ENCODE measurements at regions not wholly inside any gene's neighbourhood (a gene's known extent, or its start where the extent isn't known, plus 50 kb on each side); places are given as distances from the start of the nearest gene placed in this dataset.

- H3K27ac ChIP-seq (ENCODE audit: low read depth, low read length): no peak overlapping the region
Measured at GRCh38 chr5:20605732-20606525, 617.9 kb upstream of the CDH18 start.

DNA sequence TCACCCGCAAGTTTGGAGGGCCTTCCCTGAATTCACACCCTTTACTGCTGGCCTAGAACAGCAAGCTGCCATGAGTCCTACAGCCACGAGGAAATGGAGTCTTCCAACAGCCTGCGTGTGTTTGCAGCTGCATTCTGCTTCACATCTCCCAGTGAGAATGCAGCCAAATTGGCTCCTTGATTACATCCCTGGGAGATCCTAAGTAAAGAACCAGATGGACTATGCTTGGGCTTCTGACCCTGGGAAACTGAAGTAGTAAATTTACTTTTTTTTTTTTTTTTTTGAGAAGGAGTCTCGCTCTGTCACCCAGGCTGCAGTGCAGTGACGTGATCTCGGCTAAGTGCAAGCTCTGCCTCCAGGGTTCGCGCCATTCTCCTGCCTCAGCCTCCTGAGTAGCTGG is 617.0 kb upstream of the CDH18 start:
- no peaks in the 10 kb centered on the region for H3K9me3 ChIP-seq (ENCODE audit: insufficient read depth, low read depth, low read length)
- peaks cover 16% of the 10 kb centered on the region for H3K4me1 ChIP-seq (ENCODE audit: insufficient read depth, low read length)
- no peaks in the 10 kb centered on the region for H3K36me3 ChIP-seq (ENCODE audit: insufficient read depth, low read length)
- H3K4me3 ChIP-seq (ENCODE audit: low read length): no peak overlapping the region
- H3K9ac ChIP-seq (ENCODE audit: low read depth, low read length): no peak overlapping the region
- H3K27me3 ChIP-seq (ENCODE audit: insufficient read depth, low read length): no peaks in the 10 kb centered on the region
- H3K27ac ChIP-seq (ENCODE audit: low read depth, low read length): no peak overlapping the region
- WGBS: 93% methylated on average over 8 of the region's 8 CpGs

More at GRCh38 chr5:20605732-20606525, 617.9 kb upstream of the CDH18 start:
- Histone ChIP-seq H3K4me1 (ENCODE audit: insufficient read depth, low read length) (peaks cover 16% of the 10 kb centered on the region), H3K4me3 (ENCODE audit: low read length) (no peak overlapping the region), H3K9me3 (ENCODE audit: insufficient read depth, low read depth, low read length) (no peaks in the 10 kb centered on the region), H3K36me3 (ENCODE audit: insufficient read depth, low read length) (no peaks in the 10 kb centered on the region), H3K9ac (ENCODE audit: low read depth, low read length) (no peak overlapping the region), H3K27me3 (ENCODE audit: insufficient read depth, low read length) (no peaks in the 10 kb centered on the region)
- 88% methylated on average over 3 of the region's 3 CpGs for WGBS

DNA sequence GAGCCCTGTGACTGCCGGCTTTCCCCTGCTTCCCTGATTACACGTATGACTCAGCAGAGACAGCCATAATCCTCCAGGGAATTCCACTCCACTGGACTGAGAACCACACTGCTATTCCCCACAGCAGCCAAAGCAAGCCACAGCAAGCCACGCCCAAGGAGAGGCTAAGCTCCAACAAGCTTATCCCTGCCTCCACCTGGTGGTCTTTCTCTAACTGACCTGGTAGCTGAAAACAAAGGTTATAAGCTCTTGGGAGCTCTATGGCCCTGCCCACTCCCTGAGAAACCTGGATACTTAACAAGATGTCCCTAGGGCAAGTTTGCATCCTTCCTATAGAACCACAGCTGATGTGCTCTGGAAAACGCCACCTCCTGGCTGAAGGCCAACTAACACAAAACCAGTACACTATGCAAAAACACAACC is 613.7 kb upstream of the CDH18 start:
- Histone ChIP-seq H3K9me3 (ENCODE audit: insufficient read depth, low read depth, low read length) (no peaks in the 10 kb centered on the region), H3K4me3 (ENCODE audit: low read length) (no peak overlapping the region), H3K27me3 (ENCODE audit: insufficient read depth, low read length) (no peaks in the 10 kb centered on the region), H3K27ac (ENCODE audit: low read depth, low read length) (no peak overlapping the region), H3K36me3 (ENCODE audit: insufficient read depth, low read length) (no peaks in the 10 kb centered on the region), H3K9ac (ENCODE audit: low read depth, low read length) (no peak overlapping the region), H3K4me1 (ENCODE audit: insufficient read depth, low read length) (no peaks in the 10 kb centered on the region)
- 86% methylated on average over 4 of the region's 4 CpGs for WGBS

DNA sequence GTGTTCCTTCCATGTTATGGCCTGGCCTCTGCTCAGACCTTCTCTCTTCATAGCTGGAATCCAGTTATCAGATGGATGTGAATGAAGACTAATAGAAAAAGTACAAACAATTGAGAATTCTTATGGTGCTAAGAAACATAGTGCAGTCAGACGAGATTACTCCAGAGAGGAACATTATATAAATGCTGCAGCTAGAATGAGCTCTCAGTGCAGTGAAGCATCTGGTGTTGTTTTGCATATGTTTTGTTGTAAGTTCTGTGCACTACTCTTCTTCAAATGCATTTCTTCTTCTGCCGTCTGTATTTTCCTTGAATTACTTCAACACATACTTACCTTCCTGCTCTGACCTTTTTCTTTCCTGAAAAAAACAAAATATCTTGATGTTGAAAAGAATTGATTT is 602.4 kb upstream of the CDH18 start:
- Histone ChIP-seq H3K9me3 (ENCODE audit: insufficient read depth, low read depth, low read length) (no peaks in the 10 kb centered on the region), H3K27me3 (ENCODE audit: insufficient read depth, low read length) (no peaks in the 10 kb centered on the region), H3K36me3 (ENCODE audit: insufficient read depth, low read length) (no peaks in the 10 kb centered on the region), H3K4me3 (ENCODE audit: low read length) (no peak overlapping the region), H3K9ac (ENCODE audit: low read depth, low read length) (no peak overlapping the region), H3K4me1 (ENCODE audit: insufficient read depth, low read length) (no peaks in the 10 kb centered on the region), H3K27ac (ENCODE audit: low read depth, low read length) (no peak overlapping the region)
- 97% methylated on average over 1 of the region's 2 CpGs for WGBS

- Histone ChIP-seq H3K9ac (ENCODE audit: low read depth, low read length) (no peak overlapping the region), H3K27ac (ENCODE audit: low read depth, low read length) (no peak overlapping the region), H3K4me1 (ENCODE audit: insufficient read depth, low read length) (peaks cover 7% of the 10 kb centered on the region), H3K27me3 (ENCODE audit: insufficient read depth, low read length) (no peaks in the 10 kb centered on the region), H3K9me3 (ENCODE audit: insufficient read depth, low read depth, low read length) (no peaks in the 10 kb centered on the region), H3K4me3 (ENCODE audit: low read length) (peak overlapping the region; percentile 24; the same call in 1 of the 2 replicates), H3K36me3 (ENCODE audit: insufficient read depth, low read length) (no peaks in the 10 kb centered on the region)
- WGBS: 69% methylated on average over 5 of the region's 5 CpGs
Measured at GRCh38 chr5:20575571-20575970, 587.6 kb upstream of the CDH18 start.

- no peak overlapping the region for H3K9ac ChIP-seq (ENCODE audit: low read depth, low read length)
- peak overlapping the region; percentile 24; the same call in 1 of the 2 replicates for H3K4me3 ChIP-seq (ENCODE audit: low read length)
- 95% methylated on average over 4 of the region's 4 CpGs for WGBS
- H3K27ac ChIP-seq (ENCODE audit: low read depth, low read length): no peak overlapping the region
- H3K9me3 ChIP-seq (ENCODE audit: insufficient read depth, low read depth, low read length): no peaks in the 10 kb centered on the region
- H3K4me1 ChIP-seq (ENCODE audit: insufficient read depth, low read length): peaks cover 7% of the 10 kb centered on the region
- H3K36me3 ChIP-seq (ENCODE audit: insufficient read depth, low read length): no peaks in the 10 kb centered on the region
- H3K27me3 ChIP-seq (ENCODE audit: insufficient read depth, low read length): no peaks in the 10 kb centered on the region
Measured at GRCh38 chr5:20574576-20574975, 586.6 kb upstream of the CDH18 start.

DNA sequence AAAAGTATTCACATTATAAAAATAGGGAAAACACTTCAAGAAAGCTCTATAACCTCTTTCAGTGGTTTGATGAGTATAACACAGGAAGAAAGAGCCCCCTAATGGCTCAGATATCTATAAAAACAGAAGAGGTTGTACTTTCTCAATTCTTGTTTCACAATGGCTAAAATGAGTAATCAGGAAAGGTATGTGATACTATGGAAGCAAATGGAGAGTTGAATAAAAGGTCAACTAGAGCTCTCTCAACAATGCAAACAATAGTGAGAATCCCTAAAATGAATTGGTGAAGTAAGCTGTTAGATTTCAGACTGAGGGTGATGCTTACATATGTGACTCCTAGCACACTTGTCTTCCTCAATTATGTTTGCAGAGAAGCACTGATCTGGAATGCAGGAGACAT is 584.6 kb upstream of the CDH18 start:
- Histone ChIP-seq H3K4me3 (ENCODE audit: low read length) (peak overlapping the region; percentile 1; the same call in 1 of the 2 replicates), H3K27me3 (ENCODE audit: insufficient read depth, low read length) (no peaks in the 10 kb centered on the region), H3K36me3 (ENCODE audit: insufficient read depth, low read length) (no peaks in the 10 kb centered on the region), H3K4me1 (ENCODE audit: insufficient read depth, low read length) (peaks cover 7% of the 10 kb centered on the region), H3K9me3 (ENCODE audit: insufficient read depth, low read depth, low read length) (no peaks in the 10 kb centered on the region), H3K9ac (ENCODE audit: low read depth, low read length) (no peak overlapping the region), H3K27ac (ENCODE audit: low read depth, low read length) (no peak overlapping the region)

DNA sequence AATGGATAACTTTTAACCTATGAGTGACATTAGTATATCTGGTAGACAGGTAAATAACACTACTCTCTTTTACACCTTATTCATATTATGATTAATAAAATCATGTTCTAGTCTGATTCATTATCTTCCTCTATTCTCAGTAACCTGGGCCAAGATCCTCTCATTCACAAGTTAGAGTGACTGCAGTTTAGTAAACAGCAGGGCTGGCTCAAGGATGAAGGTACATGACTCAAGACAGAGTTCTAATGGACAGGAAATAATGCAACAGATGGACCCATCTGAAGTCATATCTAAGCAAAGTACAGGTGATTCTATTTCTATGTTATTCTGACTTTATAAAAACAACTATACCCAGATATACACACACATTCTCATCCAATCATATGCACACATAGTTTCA is 582.5 kb upstream of the CDH18 start:
- H3K27ac ChIP-seq (ENCODE audit: low read depth, low read length): no peak overlapping the region
- peaks cover 7% of the 10 kb centered on the region; the same call in 1 of the 2 replicates for H3K4me1 ChIP-seq (ENCODE audit: insufficient read depth, low read length)
- no peak overlapping the region for H3K4me3 ChIP-seq (ENCODE audit: low read length)
- no peaks in the 10 kb centered on the region for H3K36me3 ChIP-seq (ENCODE audit: insufficient read depth, low read length)
- H3K9ac ChIP-seq (ENCODE audit: low read depth, low read length): no peak overlapping the region
- H3K27me3 ChIP-seq (ENCODE audit: insufficient read depth, low read length): no peaks in the 10 kb centered on the region
- no peaks in the 10 kb centered on the region for H3K9me3 ChIP-seq (ENCODE audit: insufficient read depth, low read depth, low read length)

- H3K27ac ChIP-seq (ENCODE audit: low read depth, low read length): no peak overlapping the region
- no CpG with 5 or more reads among the region's 4 CpGs for WGBS
- no peak overlapping the region for H3K9ac ChIP-seq (ENCODE audit: low read depth, low read length)
- no peaks in the 10 kb centered on the region for H3K27me3 ChIP-seq (ENCODE audit: insufficient read depth, low read length)
- no peaks in the 10 kb centered on the region for H3K4me1 ChIP-seq (ENCODE audit: insufficient read depth, low read length)
- H3K36me3 ChIP-seq (ENCODE audit: insufficient read depth, low read length): no peaks in the 10 kb centered on the region
- no peak overlapping the region for H3K4me3 ChIP-seq (ENCODE audit: low read length)
- no peaks in the 10 kb centered on the region for H3K9me3 ChIP-seq (ENCODE audit: insufficient read depth, low read depth, low read length)
Measured at GRCh38 chr5:20562544-20562943, 574.5 kb upstream of the CDH18 start.

GRCh38 chr5:20559845-20560244 is 571.8 kb upstream of the CDH18 start:
- H3K27ac ChIP-seq (ENCODE audit: low read depth, low read length): no peak overlapping the region
- peaks cover 7% of the 10 kb centered on the region; the same call in 1 of the 2 replicates for H3K4me1 ChIP-seq (ENCODE audit: insufficient read depth, low read length)
- no peaks in the 10 kb centered on the region for H3K36me3 ChIP-seq (ENCODE audit: insufficient read depth, low read length)
- no peaks in the 10 kb centered on the region for H3K9me3 ChIP-seq (ENCODE audit: insufficient read depth, low read depth, low read length)
- 70% methylated on average over 3 of the region's 3 CpGs for WGBS
- H3K4me3 ChIP-seq (ENCODE audit: low read length): no peak overlapping the region
- no peak overlapping the region for H3K9ac ChIP-seq (ENCODE audit: low read depth, low read length)
- H3K27me3 ChIP-seq (ENCODE audit: insufficient read depth, low read length): no peaks in the 10 kb centered on the region

- Histone ChIP-seq H3K4me3 (ENCODE audit: low read length) (no peak overlapping the region), H3K9ac (ENCODE audit: low read depth, low read length) (no peak overlapping the region), H3K27me3 (ENCODE audit: insufficient read depth, low read length) (no peaks in the 10 kb centered on the region), H3K36me3 (ENCODE audit: insufficient read depth, low read length) (no peaks in the 10 kb centered on the region), H3K4me1 (ENCODE audit: insufficient read depth, low read length) (peaks cover 7% of the 10 kb centered on the region; the same call in 1 of the 2 replicates), H3K9me3 (ENCODE audit: insufficient read depth, low read depth, low read length) (no peaks in the 10 kb centered on the region), H3K27ac (ENCODE audit: low read depth, low read length) (no peak overlapping the region)
- 80% methylated on average over 6 of the region's 6 CpGs for WGBS
Measured at GRCh38 chr5:20556115-20556763, 568.2 kb upstream of the CDH18 start.
